SIG-M5 (cell line): ENCODE measurements at regions not wholly inside any gene's neighbourhood (a gene's known extent, or its start where the extent isn't known, plus 50 kb on each side); places are given as distances from the start of the nearest gene placed in this dataset.

Experiments used
- DNase-seq: peaks from one replicate; lab custom pipeline; 2025; lab: John Stamatoyannopoulos, UW

DNA sequence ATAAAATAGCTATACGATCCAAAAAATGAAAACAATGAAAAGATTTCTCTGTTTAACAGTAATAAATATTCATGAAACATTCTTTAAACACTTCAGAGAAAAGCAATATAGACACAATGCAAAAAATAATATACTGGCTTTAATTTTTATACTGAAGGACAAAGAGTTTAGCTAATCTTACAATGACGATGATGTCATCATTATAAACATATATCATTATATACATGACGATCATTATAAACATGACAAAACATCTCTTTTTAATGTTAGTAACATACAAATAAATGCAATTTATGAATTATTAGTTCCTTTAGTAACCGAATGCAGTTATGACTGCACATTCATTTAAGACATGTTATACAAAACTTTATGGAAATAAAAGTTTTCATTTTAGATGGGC lies 1434.6 kb downstream of the PCDH18 start:
- DNase-seq, result no peak

DNA sequence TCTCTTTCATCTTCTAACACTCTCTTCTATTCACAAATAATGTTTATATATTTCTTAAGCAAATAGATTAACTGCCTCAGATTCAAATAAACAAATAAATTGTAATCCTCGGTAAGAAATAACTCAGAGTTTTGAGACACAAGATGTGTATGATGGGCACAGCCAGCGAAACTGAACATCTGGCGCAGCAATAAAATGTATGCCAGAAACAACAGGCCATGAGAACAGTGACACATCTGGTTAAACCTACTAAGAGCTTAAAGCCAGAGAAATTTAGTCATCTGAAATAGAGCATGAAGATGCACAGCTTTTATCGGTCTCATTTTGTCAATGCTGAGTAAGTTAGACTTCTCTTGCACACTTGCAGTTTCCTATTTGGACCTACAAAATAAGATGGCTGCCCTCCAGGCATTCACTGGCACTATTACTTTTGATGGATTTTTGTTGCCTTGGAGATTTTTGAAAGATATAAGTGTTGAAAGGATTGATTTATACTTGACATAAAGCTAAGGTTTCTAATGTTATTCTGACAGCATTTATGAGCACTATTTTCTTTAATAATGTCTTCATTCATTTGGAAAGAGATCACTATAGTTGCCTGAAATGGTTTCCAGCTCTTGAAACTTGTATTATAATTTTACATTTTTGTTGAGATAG lies 1444.0 kb downstream of the PCDH18 start:
- no peak for DNase-seq

DNA sequence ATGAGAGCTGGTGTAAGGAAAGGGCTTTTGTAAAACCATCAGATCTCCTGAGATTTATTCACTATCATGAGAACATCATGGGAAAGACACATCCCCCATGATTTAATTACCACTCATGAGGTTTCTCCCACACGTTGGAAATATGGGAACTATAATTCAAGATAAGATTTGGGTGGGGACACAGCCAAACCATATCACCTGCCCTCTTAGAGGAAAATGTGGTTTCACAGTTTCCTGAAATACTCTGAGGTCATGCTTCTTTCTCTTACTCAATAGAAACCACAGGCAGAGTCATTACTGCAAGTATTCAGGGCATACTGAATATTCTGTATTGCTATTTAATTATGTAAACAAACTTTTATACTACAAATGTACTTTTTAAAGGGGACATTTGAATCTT lies 1453.3 kb downstream of the PCDH18 start:
- DNase-seq, result no peak

DNA sequence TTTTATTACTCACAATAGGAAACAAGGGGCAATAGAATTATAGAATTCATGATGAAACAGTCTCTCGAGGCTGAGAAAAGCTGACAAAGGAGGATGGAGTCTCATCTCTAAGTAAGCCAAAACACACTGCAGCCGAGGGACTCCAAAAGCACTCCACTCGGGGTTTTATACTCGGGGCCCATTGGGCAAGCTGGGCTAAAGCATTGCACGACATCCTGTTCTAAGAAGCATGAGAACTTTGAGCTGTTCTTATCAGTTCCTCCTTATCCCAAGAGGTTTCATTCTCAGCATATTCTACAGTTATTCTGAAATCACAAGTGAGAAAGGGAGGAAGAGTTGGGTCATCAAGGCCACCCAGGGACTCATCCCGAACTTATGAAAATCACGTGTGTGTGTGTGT lies 1475.5 kb downstream of the PCDH18 start:
- no peak for DNase-seq

DNA sequence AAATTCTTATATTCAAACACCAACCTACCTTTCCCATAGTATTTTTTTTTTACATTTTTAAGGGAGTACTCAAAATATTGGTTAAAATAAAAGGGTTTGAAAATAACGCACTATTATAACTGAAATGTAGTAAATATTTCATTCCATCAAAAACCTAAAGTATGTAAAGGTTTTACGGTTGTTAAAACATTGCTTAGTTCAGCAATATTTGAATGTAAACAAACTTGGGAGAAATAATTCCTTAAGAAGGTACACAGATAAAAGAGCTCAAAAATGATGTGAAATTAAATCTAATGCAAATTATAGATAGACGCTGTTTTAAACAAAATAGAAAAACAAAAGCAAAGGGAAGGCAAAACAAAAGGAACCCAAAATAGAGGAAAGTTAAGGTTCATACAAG lies 1476.9 kb downstream of the PCDH18 start:
- DNase-seq, result no peak

DNA sequence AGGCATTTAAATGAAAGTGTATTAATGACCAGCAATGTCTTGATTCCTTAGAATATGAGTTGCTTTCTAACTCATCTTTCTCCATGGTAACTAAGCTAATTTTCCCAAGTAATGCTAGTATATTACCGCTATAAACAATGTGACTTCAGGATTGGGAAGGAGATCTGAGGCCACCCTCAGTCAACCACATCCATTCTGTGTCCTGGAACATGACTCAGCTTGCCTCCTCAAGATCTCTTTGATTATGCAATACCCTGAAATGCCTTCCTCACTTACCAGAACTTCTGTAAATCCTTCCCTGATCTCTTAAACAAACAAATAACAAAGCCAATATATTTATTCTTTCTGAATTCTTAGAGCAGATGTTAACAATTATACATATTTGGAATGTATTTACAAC lies 1495.5 kb downstream of the PCDH18 start:
- peak; percentile 13 for DNase-seq

DNA sequence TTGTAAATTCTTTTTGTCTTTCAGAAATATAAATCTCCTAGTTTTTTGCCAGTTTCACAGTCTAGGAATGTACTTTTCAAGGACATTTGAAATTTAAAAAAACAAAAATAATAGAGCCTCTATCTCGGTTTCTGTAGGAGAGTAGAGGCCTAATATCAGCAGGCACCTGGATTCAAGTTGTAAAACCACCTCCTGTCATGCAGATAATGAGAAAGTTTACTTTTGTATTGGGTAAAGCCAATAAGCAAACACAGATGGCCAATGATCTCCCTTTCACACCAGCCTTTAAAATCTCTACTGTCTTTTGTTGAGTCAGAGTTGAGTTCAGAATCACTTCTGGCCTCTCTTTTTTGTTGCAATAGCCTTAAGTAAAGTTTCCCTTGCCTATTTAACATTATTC lies 1499.9 kb downstream of the PCDH18 start:
- DNase-seq, result no peak

DNA sequence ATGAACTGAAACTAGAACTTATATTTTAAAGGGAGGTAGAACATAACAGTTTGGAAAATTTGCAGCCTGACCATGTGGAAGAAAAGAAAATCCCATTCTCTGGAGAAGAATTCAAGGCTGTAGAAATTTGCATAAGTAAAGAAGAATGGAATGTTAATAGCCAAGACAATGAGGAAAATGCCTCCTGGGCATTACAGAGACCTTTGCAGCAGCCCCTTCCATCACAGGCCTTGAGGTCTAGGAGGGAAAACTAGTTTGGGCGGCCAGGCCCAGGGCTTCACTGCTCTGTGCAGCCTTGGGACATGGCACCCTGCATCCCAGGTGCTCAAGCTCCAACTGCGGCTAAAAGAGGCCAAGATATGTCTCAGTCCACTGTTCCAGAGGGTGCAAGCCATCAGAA lies 1506.8 kb downstream of the PCDH18 start:
- no peak for DNase-seq

DNA sequence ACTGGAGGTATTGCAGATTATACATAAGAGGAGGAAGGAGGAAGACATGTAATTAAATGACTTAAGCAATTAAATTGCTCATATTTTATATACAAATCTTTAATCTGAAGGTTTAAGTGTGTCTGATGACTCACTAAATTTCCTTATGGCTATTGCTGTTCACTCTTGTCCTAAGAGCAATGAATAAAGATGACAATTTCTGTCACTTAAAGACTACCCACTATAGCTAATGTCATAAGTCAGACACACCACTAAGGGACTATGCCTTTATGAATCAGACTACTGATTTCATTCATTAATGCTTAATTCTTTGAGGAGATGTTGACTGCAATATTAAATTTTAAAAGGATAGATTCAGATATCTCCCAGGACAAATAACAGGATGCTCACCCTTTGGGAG lies 1514.7 kb downstream of the PCDH18 start:
- no peak for DNase-seq

DNA sequence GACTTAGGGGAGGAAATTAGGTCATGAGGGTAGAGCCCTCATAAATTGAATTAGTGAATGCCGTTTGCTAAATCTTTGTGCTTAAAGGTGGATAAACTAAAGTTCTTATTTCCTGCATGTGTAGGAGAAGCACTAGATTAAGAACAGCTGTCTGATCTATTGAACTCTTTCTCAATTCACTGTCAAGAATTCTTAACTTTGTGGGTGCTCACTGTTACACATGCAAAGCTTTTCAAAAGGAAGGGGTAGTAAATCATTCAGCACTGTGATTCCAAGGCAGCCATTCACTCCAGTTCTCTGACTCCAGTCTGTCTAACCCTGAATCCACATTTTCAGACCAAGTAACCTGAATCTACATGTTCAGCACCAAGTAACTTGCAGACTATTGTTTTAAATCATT lies 1520.1 kb downstream of the PCDH18 start:
- no peak for DNase-seq

DNA sequence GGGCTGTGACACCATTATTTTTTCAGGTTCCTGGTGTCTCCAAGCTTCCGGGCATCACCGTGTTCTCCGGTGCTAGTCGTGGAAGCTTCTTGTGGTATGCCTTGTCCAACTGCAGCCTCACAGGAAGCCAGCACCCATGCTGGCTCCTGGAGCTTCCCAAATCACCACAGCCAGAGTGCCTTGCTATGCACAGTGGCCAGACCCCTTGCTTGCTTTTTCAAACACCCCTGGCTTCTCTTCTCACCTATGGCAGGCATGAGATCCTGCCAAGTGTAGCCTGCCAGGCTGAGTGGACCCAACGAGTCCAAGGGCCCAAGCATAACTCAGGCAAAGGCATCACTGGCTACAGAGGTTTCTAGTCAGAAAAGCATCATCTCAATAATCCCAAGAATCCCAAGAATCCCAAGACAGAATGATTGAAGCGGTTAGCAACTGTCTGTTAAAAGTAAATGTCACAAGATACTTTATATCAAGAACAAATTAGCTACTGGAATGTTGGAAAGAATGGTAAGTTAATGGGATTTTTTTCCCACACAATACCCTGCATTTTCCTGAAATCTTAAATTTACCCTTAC lies 1522.9 kb downstream of the PCDH18 start:
- no peak for DNase-seq

DNA sequence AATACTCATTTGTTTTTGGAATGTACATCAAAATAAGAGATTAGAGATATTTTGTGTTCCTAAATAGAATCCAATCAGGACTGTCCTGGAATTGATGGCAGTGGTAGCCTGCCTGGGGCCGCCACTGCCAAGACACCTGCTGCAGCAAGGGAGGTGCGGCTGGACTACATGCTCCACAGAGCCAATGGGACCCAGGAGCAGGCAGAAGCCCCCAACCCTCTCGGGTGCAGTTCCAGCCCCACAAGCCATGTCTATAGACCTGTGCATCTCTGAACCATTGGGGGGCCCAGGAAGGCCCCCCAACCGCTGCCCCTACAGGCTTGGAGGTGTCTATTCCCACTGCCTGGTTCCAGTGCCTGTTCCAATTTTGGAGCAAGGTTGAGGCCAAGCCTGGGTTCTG lies 1524.3 kb downstream of the PCDH18 start:
- DNase-seq, result no peak

DNA sequence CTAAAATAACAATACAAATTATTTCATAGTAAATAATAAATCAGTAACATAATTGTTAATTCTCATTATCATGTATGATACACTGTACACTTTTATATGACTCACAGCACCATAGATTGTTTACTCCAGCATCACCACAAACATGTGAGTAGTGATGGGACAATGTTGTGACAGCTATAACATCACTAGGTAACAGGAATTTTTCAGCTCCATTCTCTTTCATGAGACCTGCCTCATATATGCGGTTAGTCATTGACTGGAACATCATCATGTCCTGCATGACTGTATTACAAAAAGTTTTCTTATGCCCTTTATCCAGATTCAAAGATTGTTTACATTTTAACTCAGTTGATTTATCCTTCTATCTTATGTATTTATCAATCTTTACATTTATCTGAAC lies 1530.0 kb downstream of the PCDH18 start:
- DNase-seq, result no peak

DNA sequence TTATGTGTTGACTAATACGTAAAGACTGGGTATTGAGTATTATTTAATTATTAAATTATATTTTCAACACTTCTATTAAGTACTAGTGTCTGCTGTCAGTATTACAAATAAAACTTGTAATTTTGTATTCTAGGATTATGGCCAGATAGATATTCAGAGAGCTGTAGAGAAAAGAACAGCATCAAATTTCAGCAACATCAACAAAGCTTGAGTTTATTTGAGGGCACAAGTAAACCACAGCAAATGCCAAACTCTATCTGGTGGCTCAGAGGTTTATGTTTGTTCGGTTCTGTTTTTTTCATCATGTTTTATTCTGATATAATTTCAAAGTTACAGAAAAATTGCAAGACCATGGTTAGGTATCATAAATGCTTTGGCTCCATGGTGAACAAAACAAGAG lies 1530.5 kb downstream of the PCDH18 start:
- DNase-seq, result no peak

DNA sequence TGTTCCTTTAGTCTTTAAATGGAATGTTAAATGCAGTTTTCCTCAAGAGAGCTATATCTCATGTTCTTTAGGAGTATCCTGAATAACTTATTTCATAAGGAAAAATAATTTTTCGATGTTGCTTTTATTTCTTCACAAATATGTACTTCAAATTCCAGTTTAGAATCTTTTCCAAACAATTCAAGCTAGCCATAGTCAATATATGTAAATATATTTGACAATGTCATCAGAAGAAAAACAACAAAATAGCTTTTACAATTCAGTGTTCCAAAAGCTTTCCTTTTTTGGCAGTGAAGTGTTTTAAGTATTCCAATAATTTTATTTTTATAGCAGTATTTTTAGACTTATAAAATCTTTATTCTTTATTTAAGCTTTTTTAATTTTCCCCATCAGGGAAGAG lies 1532.0 kb downstream of the PCDH18 start:
- no peak for DNase-seq

DNA sequence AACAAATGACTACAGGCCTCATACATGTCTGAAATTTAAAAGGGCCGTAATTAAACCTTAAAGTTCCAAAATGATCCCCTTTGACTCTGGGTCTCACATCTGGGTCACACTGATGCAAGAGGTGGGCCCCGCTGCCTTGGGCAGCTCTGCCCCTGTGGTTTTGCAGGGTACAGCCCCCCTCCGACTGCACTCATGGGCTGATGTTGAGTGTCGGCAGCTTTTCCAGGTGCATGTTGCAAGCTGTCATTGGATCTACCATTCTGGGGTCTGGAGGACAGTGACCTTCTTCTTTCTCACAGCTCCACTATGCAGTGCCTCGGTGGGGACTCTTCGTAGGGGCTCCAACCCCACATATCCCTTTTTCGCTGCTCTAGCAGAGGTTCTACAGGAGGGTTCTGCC lies 1537.9 kb downstream of the PCDH18 start:
- no peak for DNase-seq

DNA sequence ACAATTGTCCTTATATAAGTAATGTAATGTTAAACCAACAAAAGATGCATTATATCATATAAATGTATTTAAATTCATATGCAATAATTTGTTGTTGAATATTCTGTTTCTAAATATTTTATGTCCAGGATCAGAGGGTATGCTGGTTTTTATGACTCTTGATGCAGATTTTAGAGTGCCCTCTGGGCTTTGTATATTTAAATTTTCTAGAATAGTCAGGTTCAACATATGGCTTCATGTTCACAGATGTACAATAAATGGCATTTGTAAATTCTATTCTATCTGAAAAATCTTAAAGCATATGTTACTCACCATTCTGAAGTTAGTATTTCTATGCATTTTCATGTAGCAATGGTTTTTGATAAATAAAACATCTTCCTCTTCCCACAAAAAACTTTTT lies 1555.4 kb downstream of the PCDH18 start:
- DNase-seq, result no peak

DNA sequence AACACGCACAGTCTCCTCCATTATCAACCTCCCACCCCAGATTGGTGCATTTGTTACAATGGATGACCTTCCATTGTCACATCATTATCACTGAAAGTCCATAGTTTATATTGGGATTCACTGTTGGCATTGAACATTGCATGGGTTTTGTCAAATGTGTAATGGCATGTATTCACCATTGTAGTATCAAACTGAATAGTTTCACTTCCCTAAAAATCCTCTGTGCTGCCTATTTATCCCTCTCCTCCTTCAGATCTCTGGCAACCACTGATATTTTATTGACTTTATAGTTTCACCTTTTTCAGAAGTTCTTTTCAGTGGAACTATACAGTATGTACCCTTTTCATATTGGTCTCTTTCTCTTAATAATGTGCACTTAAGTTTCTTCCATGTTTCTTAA lies 1565.4 kb downstream of the PCDH18 start:
- no peak for DNase-seq

DNA sequence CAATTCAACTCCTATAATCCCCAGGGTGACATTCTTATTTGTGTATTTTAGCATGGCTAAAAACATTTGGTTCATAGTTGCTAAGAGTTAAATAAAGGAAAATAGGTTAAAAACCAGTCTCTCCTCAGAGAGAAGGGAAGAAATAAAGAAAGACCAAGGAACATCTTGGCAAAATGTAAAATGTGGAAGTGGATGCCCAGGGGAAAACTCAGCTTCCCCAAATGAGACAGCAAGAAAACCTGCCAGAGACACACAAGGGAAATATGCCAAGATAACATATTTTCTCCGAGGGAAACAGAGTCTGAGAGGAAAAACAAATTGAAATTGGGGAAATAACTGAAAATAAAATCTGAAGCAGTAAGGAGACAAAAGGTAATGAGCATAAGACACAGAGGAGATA lies 1569.3 kb downstream of the PCDH18 start:
- DNase-seq, result no peak

DNA sequence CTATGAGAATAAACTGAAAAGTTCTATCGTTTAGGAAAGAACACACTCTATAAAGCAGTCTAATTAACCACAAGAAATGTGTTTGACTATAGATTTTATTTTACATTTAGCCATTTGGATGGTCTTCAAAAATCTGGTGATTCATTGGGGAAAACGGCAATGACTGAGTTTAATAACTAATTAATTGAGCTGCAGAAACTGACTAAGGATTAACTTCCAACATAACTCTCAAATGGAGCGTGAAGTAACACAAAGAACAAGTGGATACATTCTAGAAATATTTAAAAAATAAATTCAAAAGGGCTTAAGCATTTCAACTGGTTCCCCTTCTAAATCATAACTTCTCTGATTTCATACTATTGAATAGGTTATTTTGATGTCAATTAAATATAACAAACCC lies 1582.4 kb downstream of the PCDH18 start:
- no peak for DNase-seq

DNA sequence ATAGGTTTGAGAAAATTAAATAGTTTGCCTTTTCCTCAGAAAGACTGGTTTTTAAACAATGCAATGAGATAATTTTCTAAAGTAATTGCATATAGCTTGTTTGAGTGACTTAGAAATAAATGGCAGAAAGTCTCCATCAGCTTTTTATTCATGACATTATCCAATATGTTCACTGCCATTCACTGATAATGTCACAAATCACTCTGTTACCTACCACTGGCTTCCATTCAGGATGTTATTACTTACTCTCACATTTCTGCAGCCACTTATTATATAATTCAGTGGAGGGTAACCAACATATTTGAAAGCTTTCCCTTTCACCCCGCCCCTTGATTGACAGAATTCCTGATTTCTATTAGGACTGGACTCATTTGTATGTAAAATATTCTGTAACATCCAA lies 1583.5 kb downstream of the PCDH18 start:
- DNase-seq, result no peak

DNA sequence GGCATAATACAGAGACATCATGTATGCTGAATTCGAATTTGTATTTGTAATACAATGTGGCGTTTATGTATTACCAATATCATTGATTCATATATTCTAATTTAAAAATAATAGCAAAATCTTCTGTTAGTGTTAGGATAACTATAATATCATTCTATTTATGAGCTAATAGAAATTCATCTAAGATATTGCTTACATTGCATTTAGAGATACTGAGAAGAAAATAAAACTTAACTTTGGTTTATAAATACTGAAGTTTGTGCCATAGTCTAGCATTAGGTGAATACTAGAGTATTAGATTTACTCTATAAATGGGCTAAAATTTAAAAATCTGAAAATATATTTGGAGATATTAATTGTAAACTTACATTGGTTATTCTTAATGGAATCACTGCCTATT lies 1590.6 kb downstream of the PCDH18 start:
- no peak for DNase-seq

DNA sequence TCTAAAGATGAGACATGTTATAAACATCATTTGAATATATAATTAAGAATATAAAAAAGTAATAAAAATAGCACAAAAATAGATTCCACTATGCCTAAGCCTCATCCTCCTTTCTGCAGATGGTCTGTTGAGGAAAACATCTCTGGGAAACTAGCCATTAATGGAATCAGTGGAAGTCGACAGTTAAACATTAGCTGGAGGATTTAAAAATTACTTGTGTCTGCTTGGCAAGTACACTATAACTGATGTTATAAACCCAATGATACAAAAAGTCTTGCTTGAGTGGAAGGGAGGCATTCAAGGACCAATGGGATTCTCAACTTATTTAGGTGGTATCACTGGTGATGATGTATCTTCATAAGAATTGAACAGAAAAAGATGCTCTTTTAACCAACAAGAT lies 1598.3 kb downstream of the PCDH18 start:
- DNase-seq, result no peak

DNA sequence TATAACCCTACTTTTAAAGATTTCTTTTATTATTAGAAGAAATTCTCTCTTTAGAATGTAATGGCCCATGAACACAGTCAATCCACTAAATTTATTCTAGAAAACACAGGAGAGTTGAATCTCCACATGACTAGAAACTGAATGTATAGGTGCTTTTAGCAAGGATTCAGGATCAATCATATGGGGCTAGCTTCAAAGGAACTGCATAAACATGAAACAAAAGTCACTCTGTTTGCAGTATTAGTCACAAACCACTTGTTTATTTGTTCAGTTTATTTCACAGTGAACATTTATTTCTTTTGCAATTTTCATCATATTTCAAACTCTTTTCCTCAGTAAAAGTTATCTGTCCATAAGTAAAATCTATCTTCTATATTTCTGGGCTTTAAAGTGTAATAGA lies 1604.6 kb downstream of the PCDH18 start:
- no peak for DNase-seq

DNA sequence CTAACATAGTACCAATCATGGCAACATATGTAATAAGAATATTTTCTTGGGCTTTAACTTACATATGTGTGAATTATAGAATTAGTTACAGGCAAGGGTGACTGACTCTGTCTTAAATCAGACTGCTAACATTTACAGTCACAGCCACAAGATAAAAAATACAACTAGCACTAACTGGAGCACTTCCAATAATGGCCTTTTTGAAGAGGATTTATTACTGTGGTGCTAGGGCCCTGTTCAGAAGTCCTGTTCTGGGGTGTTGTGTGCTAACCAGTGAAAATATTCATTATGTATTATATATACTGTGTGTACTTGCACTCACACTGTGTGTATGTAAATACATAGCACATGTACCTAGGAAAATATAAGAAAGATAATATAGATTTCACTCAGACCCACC lies 1611.2 kb downstream of the PCDH18 start:
- no peak for DNase-seq
